ENCODE measurements at regions not wholly inside any gene's neighbourhood (a gene's known extent, or its start where the extent isn't known, plus 50 kb on each side); places are given as distances from the start of the nearest gene placed in this dataset.

DNA sequence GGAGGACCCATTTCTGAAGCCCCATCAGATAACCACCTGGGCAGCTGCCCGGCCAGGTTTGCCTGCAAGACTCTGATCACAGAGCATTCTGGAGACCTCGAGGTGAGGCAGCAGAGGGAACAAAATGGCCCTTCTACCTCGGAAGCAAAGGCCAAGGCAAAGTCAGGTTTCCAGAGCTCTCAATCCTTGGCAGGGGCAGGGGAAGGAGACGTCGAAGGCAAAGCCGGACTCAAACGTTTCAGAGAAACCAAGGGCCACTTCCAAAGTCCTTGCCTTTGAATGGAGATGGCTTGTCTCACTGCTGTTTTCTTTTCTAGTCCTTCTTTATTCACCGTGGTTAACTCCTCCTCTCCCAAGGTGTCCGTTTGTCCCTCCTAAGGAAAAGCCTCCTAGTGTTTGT is 355.3 kb downstream of the SOX9 start:
- H3K9me3 ChIP-seq (ENCODE audit: insufficient read depth, low read length), result no peaks in the 10 kb centered on the region
- no peak overlapping the region for H3K27ac ChIP-seq (ENCODE audit: low read depth, low read length)
- no peak overlapping the region for H3K4me2 ChIP-seq (ENCODE audit: low read depth, low read length, poor library complexity, severe bottlenecking)

DNA sequence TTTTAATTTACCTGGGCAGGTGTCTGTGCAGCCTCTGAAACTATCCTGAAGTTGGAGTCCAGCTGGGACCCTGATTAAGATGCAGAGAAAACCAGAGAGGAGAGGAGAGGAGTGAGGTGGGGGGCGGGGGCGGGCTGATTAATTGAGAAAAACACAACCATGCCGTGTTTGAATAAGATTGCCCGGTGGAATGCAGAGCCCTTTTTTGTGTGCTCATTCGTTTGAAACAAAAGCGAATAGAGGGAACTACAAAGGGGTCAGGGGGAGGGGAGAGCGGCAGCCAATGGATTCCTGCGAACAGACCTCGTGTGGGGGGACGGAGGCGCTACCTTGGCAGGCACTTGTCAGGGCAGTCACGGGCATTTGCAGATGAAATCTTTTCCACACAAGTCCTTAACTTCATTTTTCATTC is 355.8 kb downstream of the SOX9 start:
- Histone ChIP-seq H3F3A (ENCODE audit: insufficient read depth) (no peaks in the 10 kb centered on the region), H3K27ac (ENCODE audit: low read depth, low read length) (no peak overlapping the region), H3K4me3 (ENCODE audit: insufficient read depth, low read length, poor library complexity, severe bottlenecking) (no peak overlapping the region), H3K27me3 (ENCODE audit: low read length) (no peaks in the 10 kb centered on the region), H3K9me3 (ENCODE audit: insufficient read depth, low read length) (no peaks in the 10 kb centered on the region), H4K20me1 (ENCODE audit: low read depth, low read length) (no peaks in the 10 kb centered on the region), H3K9ac (ENCODE audit: low read length) (no peak overlapping the region), H3K36me3 (ENCODE audit: low read length) (no peaks in the 10 kb centered on the region), H3K9me2 (replicated peaks; ENCODE audit: insufficient read depth, low read length) (no peaks in the 10 kb centered on the region), H3K4me2 (ENCODE audit: low read depth, low read length, poor library complexity, severe bottlenecking) (no peak overlapping the region), H3K79me2 (ENCODE audit: insufficient read depth, low read length) (no peaks in the 10 kb centered on the region), H2AFZ (ENCODE audit: low read depth, low read length, severe bottlenecking) (no peak overlapping the region)
- no peak for TF ChIP-seq EZH2phosphoT487 (conservative IDR thresholded peaks at IDR 0.05; ENCODE audit: low read length)
- TF ChIP-seq, protein P1, sequence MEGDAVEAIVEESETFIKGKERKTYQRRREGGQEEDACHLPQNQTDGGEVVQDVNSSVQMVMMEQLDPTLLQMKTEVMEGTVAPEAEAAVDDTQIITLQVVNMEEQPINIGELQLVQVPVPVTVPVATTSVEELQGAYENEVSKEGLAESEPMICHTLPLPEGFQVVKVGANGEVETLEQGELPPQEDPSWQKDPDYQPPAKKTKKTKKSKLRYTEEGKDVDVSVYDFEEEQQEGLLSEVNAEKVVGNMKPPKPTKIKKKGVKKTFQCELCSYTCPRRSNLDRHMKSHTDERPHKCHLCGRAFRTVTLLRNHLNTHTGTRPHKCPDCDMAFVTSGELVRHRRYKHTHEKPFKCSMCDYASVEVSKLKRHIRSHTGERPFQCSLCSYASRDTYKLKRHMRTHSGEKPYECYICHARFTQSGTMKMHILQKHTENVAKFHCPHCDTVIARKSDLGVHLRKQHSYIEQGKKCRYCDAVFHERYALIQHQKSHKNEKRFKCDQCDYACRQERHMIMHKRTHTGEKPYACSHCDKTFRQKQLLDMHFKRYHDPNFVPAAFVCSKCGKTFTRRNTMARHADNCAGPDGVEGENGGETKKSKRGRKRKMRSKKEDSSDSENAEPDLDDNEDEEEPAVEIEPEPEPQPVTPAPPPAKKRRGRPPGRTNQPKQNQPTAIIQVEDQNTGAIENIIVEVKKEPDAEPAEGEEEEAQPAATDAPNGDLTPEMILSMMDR (IDR thresholded peaks at IDR 0.05; ENCODE audit: insufficient read depth, low read length, poor library complexity, severe bottlenecking), result no peak

More for the DNA sequence above, 355.3 kb downstream of the SOX9 start:
- H3F3A ChIP-seq (ENCODE audit: insufficient read depth), result no peaks in the 10 kb centered on the region
- H3K4me3 ChIP-seq (ENCODE audit: insufficient read depth, low read length, poor library complexity, severe bottlenecking), result no peak overlapping the region
- H3K27me3 ChIP-seq (ENCODE audit: low read length), result no peaks in the 10 kb centered on the region
- no peak for TF ChIP-seq EZH2phosphoT487 (conservative IDR thresholded peaks at IDR 0.05; ENCODE audit: low read length)
- TF ChIP-seq, protein P1 (IDR thresholded peaks at IDR 0.05; ENCODE audit: insufficient read depth, low read length, poor library complexity, severe bottlenecking), result no peak
- H3K79me2 ChIP-seq (ENCODE audit: insufficient read depth, low read length), result no peaks in the 10 kb centered on the region
- H3K36me3 ChIP-seq (ENCODE audit: low read length), result no peaks in the 10 kb centered on the region
- H4K20me1 ChIP-seq (ENCODE audit: low read depth, low read length), result no peaks in the 10 kb centered on the region
- H2AFZ ChIP-seq (ENCODE audit: low read depth, low read length, severe bottlenecking), result no peak overlapping the region
- H3K9me2 ChIP-seq (replicated peaks; ENCODE audit: insufficient read depth, low read length), result no peaks in the 10 kb centered on the region
- no peak overlapping the region for H3K9ac ChIP-seq (ENCODE audit: low read length)

DNA sequence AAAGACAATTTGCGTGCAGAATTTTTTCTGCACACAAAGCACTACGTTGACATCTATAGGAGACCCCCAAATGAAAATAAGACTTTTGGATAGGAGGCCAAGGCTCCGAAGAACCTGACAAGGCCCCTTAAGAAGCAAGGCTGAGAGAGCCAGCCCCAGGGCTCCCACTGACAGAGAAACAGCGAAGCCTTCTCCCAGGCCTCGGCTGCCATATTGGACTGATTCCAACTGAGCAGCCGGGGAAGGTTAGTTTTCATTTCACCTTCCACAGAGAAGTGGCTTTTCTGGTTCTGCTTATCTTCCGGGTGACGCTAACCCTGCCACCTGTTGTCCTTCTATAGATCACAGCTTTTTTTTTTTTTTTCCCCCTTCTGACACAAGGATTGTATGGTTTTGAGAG is 356.7 kb downstream of the SOX9 start:
- Histone ChIP-seq H3K9ac (ENCODE audit: low read length) (no peak overlapping the region), H3K4me2 (ENCODE audit: low read depth, low read length, poor library complexity, severe bottlenecking) (no peak overlapping the region), H3F3A (ENCODE audit: insufficient read depth) (no peaks in the 10 kb centered on the region), H3K9me2 (replicated peaks; ENCODE audit: insufficient read depth, low read length) (no peaks in the 10 kb centered on the region), H3K4me3 (ENCODE audit: insufficient read depth, low read length, poor library complexity, severe bottlenecking) (no peak overlapping the region), H4K20me1 (ENCODE audit: low read depth, low read length) (no peaks in the 10 kb centered on the region), H2AFZ (ENCODE audit: low read depth, low read length, severe bottlenecking) (no peak overlapping the region), H3K27me3 (ENCODE audit: low read length) (no peaks in the 10 kb centered on the region), H3K27ac (ENCODE audit: low read depth, low read length) (no peak overlapping the region), H3K79me2 (ENCODE audit: insufficient read depth, low read length) (no peaks in the 10 kb centered on the region), H3K9me3 (ENCODE audit: insufficient read depth, low read length) (no peaks in the 10 kb centered on the region), H3K36me3 (ENCODE audit: low read length) (no peaks in the 10 kb centered on the region)
- no peak for TF ChIP-seq EZH2phosphoT487 (conservative IDR thresholded peaks at IDR 0.05; ENCODE audit: low read length)
- TF ChIP-seq, protein P1 (IDR thresholded peaks at IDR 0.05; ENCODE audit: insufficient read depth, low read length, poor library complexity, severe bottlenecking), result no peak
